Loucy (cell line): ENCODE measurements at regions not wholly inside any gene's neighbourhood (a gene's known extent, or its start where the extent isn't known, plus 50 kb on each side); places are given as distances from the start of the nearest gene placed in this dataset.

ENCODE experiments used
- H2AFZ ChIP-seq: fragments of 200-600 bp; sonication (generic); 2 replicates; pipeline ENCODE4 v1.6.0; 2016; ENCODE audit warnings: antibody characterized with exemption, mild to moderate bottlenecking, low read length, moderate library complexity
- H3F3A ChIP-seq: fragments of 200-600 bp; 2 replicates; pipeline ENCODE4 v1.6.0; 2016; ENCODE audit warnings: antibody characterized with exemption, low read depth, mild to moderate bottlenecking
- H3K27me3 ChIP-seq: fragments of 200-600 bp; sonication (generic); 2 replicates; pipeline ENCODE4 v1.6.1; 2014; ENCODE audit warnings: low read length, mild to moderate bottlenecking; ENCODE audit not compliant: insufficient read depth, poor library complexity, severe bottlenecking
- H3K36me3 ChIP-seq: fragments of 200-600 bp; sonication (generic); 2 replicates; pipeline ENCODE4 v1.6.1; 2016; ENCODE audit warnings: low read length; ENCODE audit not compliant: insufficient read depth
- H3K4me1 ChIP-seq: fragments of 200-600 bp; sonication (generic); 2 replicates; pipeline ENCODE4 v1.5.1; 2014; ENCODE audit warnings: low read length, mild to moderate bottlenecking; ENCODE audit not compliant: insufficient read depth, poor library complexity, severe bottlenecking
- H3K4me2 ChIP-seq: fragments of 200-600 bp; sonication (generic); 2 replicates; pipeline ENCODE4 v1.6.0; 2014; ENCODE audit warnings: antibody characterized with exemption, low read length, low read depth, mild to moderate bottlenecking; ENCODE audit not compliant: poor library complexity, severe bottlenecking
- H3K4me3 ChIP-seq: fragments of 200-600 bp; sonication (generic); 2 replicates; pipeline ENCODE4 v1.5.1; 2014; ENCODE audit warnings: low read length, mild to moderate bottlenecking, mixed read lengths; ENCODE audit not compliant: poor library complexity, severe bottlenecking
- H3K79me2 ChIP-seq: fragments of 200-600 bp; sonication (generic); 2 replicates; pipeline ENCODE4 v1.6.1; 2014; ENCODE audit warnings: low read length; ENCODE audit not compliant: insufficient read depth
- H3K9ac ChIP-seq: fragments of 200-600 bp; sonication (generic); 2 replicates; pipeline ENCODE4 v1.6.0; 2014; ENCODE audit warnings: mild to moderate bottlenecking, low read depth, low read length, moderate library complexity; ENCODE audit not compliant: poor library complexity, severe bottlenecking
- H3K9me2 ChIP-seq: fragments of 200-600 bp; sonication (generic); replicated peaks from 2 replicates; pipeline ENCODE4 v1.6.1; 2016; ENCODE audit warnings: low read depth, low read length, mixed read lengths
- H3K9me3 ChIP-seq: fragments of 200-600 bp; sonication (generic); 2 replicates; pipeline ENCODE4 v1.6.1; 2014; ENCODE audit warnings: mild to moderate bottlenecking, antibody characterized with exemption, low read length, low read depth; ENCODE audit not compliant: insufficient read depth
- H4K20me1 ChIP-seq: fragments of 200-600 bp; sonication (generic); 2 replicates; pipeline ENCODE4 v1.6.0; 2014; ENCODE audit warnings: antibody characterized with exemption, low read length, mild to moderate bottlenecking; ENCODE audit not compliant: insufficient read depth, poor library complexity, severe bottlenecking
- CTCF ChIP-seq: fragments of 200-600 bp; sonication (generic); conservative IDR thresholded peaks from 2 replicates; pipeline ENCODE4 v1.5.1; 2014; ENCODE audit warnings: mild to moderate bottlenecking, antibody characterized with exemption, low read length
- EZH2phosphoT487 ChIP-seq: fragments of 200-600 bp; IDR thresholded peaks from 2 replicates; pipeline ENCODE4 v1.6.1; 2018; ENCODE audit warnings: antibody characterized with exemption, mild to moderate bottlenecking, moderate library complexity, borderline replicate concordance

- H3K36me3 ChIP-seq: no peaks in the 10 kb centered on the region
- H3K9me3 ChIP-seq: no peaks in the 10 kb centered on the region
- H4K20me1 ChIP-seq: no peaks in the 10 kb centered on the region
- no peaks in the 10 kb centered on the region for H3F3A ChIP-seq
- no peak for TF ChIP-seq CTCF
- no peak for TF ChIP-seq EZH2phosphoT487
- no peaks in the 10 kb centered on the region for H3K9me2 ChIP-seq
- no peaks in the 10 kb centered on the region for H3K79me2 ChIP-seq
- no peak overlapping the region for H3K9ac ChIP-seq
- H3K27me3 ChIP-seq: no peaks in the 10 kb centered on the region
- no peak overlapping the region for H2AFZ ChIP-seq
- no peaks in the 10 kb centered on the region for H3K4me1 ChIP-seq
- H3K4me2 ChIP-seq: no peak overlapping the region
- no peak overlapping the region for H3K4me3 ChIP-seq
These were observed 56.3 kb upstream of the LNX1 start for GRCh38 chr4:53647547-53647946.

- Histone ChIP-seq H3K9me3 (no peaks in the 10 kb centered on the region), H3K4me3 (no peak overlapping the region), H3F3A (no peaks in the 10 kb centered on the region)
These were observed 55.5 kb upstream of the LNX1 start for GRCh38 chr4:53646795-53647194.

GRCh38 chr4:53645108-53645507 lies 53.8 kb upstream of the LNX1 start:
- no peak overlapping the region for H2AFZ ChIP-seq

More at GRCh38 chr4:53646795-53647194, 55.5 kb upstream of the LNX1 start:
- Histone ChIP-seq H3K9ac (no peak overlapping the region), H3K79me2 (no peaks in the 10 kb centered on the region), H3K9me2 (no peaks in the 10 kb centered on the region), H3K4me1 (no peaks in the 10 kb centered on the region), H4K20me1 (no peaks in the 10 kb centered on the region), H3K27me3 (no peaks in the 10 kb centered on the region), H3K4me2 (no peak overlapping the region), H3K36me3 (no peaks in the 10 kb centered on the region), H2AFZ (no peak overlapping the region)
- no peak for TF ChIP-seq CTCF

More at GRCh38 chr4:53645108-53645507, 53.8 kb upstream of the LNX1 start:
- Histone ChIP-seq H3K9ac (no peak overlapping the region), H4K20me1 (no peaks in the 10 kb centered on the region), H3K4me1 (no peaks in the 10 kb centered on the region), H3K9me3 (no peaks in the 10 kb centered on the region), H3K4me2 (no peak overlapping the region), H3K27me3 (no peaks in the 10 kb centered on the region), H3K9me2 (no peaks in the 10 kb centered on the region), H3K4me3 (no peak overlapping the region), H3K79me2 (no peaks in the 10 kb centered on the region), H3F3A (no peaks in the 10 kb centered on the region), H3K36me3 (no peaks in the 10 kb centered on the region)
- TF ChIP-seq CTCF (no peak), EZH2phosphoT487 (no peak)
